ENCODE measurements at regions not wholly inside any gene's neighbourhood (a gene's known extent, or its start where the extent isn't known, plus 50 kb on each side); places are given as distances from the start of the nearest gene placed in this dataset.

DNA sequence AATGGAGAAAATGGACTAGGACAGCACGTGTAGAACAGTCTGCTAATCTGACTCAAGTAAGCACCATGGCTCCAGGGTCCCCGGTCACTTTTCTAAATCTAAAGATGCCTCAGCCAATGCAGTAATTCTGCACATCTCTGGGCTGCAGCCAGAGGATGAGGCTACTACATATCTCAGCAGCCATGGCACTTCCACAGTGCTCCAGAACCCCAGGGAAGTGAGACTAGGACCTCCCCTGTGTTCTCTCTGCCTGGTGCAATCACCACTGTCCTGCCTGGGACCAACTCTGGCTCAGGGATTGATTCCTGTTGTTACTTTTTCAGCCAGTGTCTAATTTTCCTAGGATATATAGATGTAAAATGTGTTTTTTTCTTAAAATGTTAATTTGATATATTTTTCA lies 129.4 kb upstream of the TOP3B start:
- TF ChIP-seq, protein P1, sequence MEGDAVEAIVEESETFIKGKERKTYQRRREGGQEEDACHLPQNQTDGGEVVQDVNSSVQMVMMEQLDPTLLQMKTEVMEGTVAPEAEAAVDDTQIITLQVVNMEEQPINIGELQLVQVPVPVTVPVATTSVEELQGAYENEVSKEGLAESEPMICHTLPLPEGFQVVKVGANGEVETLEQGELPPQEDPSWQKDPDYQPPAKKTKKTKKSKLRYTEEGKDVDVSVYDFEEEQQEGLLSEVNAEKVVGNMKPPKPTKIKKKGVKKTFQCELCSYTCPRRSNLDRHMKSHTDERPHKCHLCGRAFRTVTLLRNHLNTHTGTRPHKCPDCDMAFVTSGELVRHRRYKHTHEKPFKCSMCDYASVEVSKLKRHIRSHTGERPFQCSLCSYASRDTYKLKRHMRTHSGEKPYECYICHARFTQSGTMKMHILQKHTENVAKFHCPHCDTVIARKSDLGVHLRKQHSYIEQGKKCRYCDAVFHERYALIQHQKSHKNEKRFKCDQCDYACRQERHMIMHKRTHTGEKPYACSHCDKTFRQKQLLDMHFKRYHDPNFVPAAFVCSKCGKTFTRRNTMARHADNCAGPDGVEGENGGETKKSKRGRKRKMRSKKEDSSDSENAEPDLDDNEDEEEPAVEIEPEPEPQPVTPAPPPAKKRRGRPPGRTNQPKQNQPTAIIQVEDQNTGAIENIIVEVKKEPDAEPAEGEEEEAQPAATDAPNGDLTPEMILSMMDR (IDR thresholded peaks at IDR 0.05 in 2 of 3, conservative IDR thresholded peaks at IDR 0.05 in 1 of 3; ENCODE audit: borderline replicate concordance in 1 of 3, insufficient read depth in 1 of 3, low read depth in 2 of 3, low read length in 2 of 3): no peak
- TF ChIP-seq YY1 (IDR thresholded peaks at IDR 0.05; ENCODE audit: extremely low read depth, insufficient replicate concordance, low read depth, low read length) (no peak), POLR2AphosphoS5 (IDR thresholded peaks at IDR 0.05; ENCODE audit: low read depth, low read length) (no peak), POLR2A (IDR thresholded peaks at IDR 0.05; ENCODE audit: borderline replicate concordance, extremely low read depth, insufficient read depth, insufficient read length) (no peak), ZFX (IDR thresholded peaks at IDR 0.05) (no peak)
- TF ChIP-seq, protein P2, sequence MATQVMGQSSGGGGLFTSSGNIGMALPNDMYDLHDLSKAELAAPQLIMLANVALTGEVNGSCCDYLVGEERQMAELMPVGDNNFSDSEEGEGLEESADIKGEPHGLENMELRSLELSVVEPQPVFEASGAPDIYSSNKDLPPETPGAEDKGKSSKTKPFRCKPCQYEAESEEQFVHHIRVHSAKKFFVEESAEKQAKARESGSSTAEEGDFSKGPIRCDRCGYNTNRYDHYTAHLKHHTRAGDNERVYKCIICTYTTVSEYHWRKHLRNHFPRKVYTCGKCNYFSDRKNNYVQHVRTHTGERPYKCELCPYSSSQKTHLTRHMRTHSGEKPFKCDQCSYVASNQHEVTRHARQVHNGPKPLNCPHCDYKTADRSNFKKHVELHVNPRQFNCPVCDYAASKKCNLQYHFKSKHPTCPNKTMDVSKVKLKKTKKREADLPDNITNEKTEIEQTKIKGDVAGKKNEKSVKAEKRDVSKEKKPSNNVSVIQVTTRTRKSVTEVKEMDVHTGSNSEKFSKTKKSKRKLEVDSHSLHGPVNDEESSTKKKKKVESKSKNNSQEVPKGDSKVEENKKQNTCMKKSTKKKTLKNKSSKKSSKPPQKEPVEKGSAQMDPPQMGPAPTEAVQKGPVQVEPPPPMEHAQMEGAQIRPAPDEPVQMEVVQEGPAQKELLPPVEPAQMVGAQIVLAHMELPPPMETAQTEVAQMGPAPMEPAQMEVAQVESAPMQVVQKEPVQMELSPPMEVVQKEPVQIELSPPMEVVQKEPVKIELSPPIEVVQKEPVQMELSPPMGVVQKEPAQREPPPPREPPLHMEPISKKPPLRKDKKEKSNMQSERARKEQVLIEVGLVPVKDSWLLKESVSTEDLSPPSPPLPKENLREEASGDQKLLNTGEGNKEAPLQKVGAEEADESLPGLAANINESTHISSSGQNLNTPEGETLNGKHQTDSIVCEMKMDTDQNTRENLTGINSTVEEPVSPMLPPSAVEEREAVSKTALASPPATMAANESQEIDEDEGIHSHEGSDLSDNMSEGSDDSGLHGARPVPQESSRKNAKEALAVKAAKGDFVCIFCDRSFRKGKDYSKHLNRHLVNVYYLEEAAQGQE (IDR thresholded peaks at IDR 0.05; ENCODE audit: low read depth): no peak
